ENCODE measurements at regions not wholly inside any gene's neighbourhood (a gene's known extent, or its start where the extent isn't known, plus 50 kb on each side); places are given as distances from the start of the nearest gene placed in this dataset.

- Histone ChIP-seq H3K36me3 (ENCODE audit: insufficient read depth, low read length) (no peaks in the 10 kb centered on the region), H3K9ac (ENCODE audit: low read depth, low read length) (no peak overlapping the region), H3K9me3 (ENCODE audit: control insufficient read depth, insufficient read depth, low read length) (no peaks in the 10 kb centered on the region), H3K4me1 (ENCODE audit: insufficient read depth, low read length) (no peaks in the 10 kb centered on the region)
Measured at GRCh38 chr7:110205899-110206298, 885.0 kb upstream of the LRRN3 start.

- Histone ChIP-seq H3K36me3 (ENCODE audit: insufficient read depth, low read length) (no peaks in the 10 kb centered on the region), H3K9me3 (ENCODE audit: control insufficient read depth, insufficient read depth, low read length) (no peaks in the 10 kb centered on the region), H3K4me1 (ENCODE audit: insufficient read depth, low read length) (no peaks in the 10 kb centered on the region), H3K9ac (ENCODE audit: low read depth, low read length) (no peak overlapping the region)
Measured at GRCh38 chr7:110209884-110210283, 881.0 kb upstream of the LRRN3 start.

- no peaks in the 10 kb centered on the region for H3K4me1 ChIP-seq (ENCODE audit: insufficient read depth, low read length)
- no peaks in the 10 kb centered on the region for H3K9me3 ChIP-seq (ENCODE audit: control insufficient read depth, insufficient read depth, low read length)
- H3K9ac ChIP-seq (ENCODE audit: low read depth, low read length), result no peak overlapping the region
- H3K36me3 ChIP-seq (ENCODE audit: insufficient read depth, low read length), result no peaks in the 10 kb centered on the region
Measured at GRCh38 chr7:110210941-110211608, 879.9 kb upstream of the LRRN3 start.

GRCh38 chr7:110224643-110225042, 866.3 kb upstream of the LRRN3 start:
- Histone ChIP-seq H3K9me3 (ENCODE audit: control insufficient read depth, insufficient read depth, low read length) (no peaks in the 10 kb centered on the region), H3K9ac (ENCODE audit: low read depth, low read length) (no peak overlapping the region), H3K36me3 (ENCODE audit: insufficient read depth, low read length) (no peaks in the 10 kb centered on the region), H3K4me1 (ENCODE audit: insufficient read depth, low read length) (no peaks in the 10 kb centered on the region)

- no peaks in the 10 kb centered on the region for H3K9me3 ChIP-seq (ENCODE audit: control insufficient read depth, insufficient read depth, low read length)
- H3K36me3 ChIP-seq (ENCODE audit: insufficient read depth, low read length), result no peaks in the 10 kb centered on the region
- no peak overlapping the region for H3K9ac ChIP-seq (ENCODE audit: low read depth, low read length)
- no peaks in the 10 kb centered on the region for H3K4me1 ChIP-seq (ENCODE audit: insufficient read depth, low read length)
Measured at GRCh38 chr7:110246118-110246517, 844.8 kb upstream of the LRRN3 start.

- Histone ChIP-seq H3K9me3 (ENCODE audit: control insufficient read depth, insufficient read depth, low read length) (no peaks in the 10 kb centered on the region), H3K9ac (ENCODE audit: low read depth, low read length) (no peak overlapping the region), H3K36me3 (ENCODE audit: insufficient read depth, low read length) (no peaks in the 10 kb centered on the region), H3K4me1 (ENCODE audit: insufficient read depth, low read length) (no peaks in the 10 kb centered on the region)
Measured at GRCh38 chr7:110253093-110253492, 837.8 kb upstream of the LRRN3 start.

GRCh38 chr7:110257673-110258072, 833.3 kb upstream of the LRRN3 start:
- Histone ChIP-seq H3K9me3 (ENCODE audit: control insufficient read depth, insufficient read depth, low read length) (no peaks in the 10 kb centered on the region), H3K36me3 (ENCODE audit: insufficient read depth, low read length) (no peaks in the 10 kb centered on the region), H3K4me1 (ENCODE audit: insufficient read depth, low read length) (no peaks in the 10 kb centered on the region), H3K9ac (ENCODE audit: low read depth, low read length) (no peak overlapping the region)

GRCh38 chr7:110262251-110262650, 828.7 kb upstream of the LRRN3 start:
- H3K9ac ChIP-seq (ENCODE audit: low read depth, low read length), result no peak overlapping the region
- H3K9me3 ChIP-seq (ENCODE audit: control insufficient read depth, insufficient read depth, low read length), result no peaks in the 10 kb centered on the region
- H3K4me1 ChIP-seq (ENCODE audit: insufficient read depth, low read length), result no peaks in the 10 kb centered on the region
- H3K36me3 ChIP-seq (ENCODE audit: insufficient read depth, low read length), result no peaks in the 10 kb centered on the region

GRCh38 chr7:110264288-110264687, 826.6 kb upstream of the LRRN3 start:
- Histone ChIP-seq H3K4me1 (ENCODE audit: insufficient read depth, low read length) (no peaks in the 10 kb centered on the region), H3K9ac (ENCODE audit: low read depth, low read length) (no peak overlapping the region), H3K36me3 (ENCODE audit: insufficient read depth, low read length) (no peaks in the 10 kb centered on the region), H3K9me3 (ENCODE audit: control insufficient read depth, insufficient read depth, low read length) (no peaks in the 10 kb centered on the region)

- no peak overlapping the region for H3K9ac ChIP-seq (ENCODE audit: low read depth, low read length)
- H3K9me3 ChIP-seq (ENCODE audit: control insufficient read depth, insufficient read depth, low read length), result no peaks in the 10 kb centered on the region
- H3K4me1 ChIP-seq (ENCODE audit: insufficient read depth, low read length), result no peaks in the 10 kb centered on the region
- no peaks in the 10 kb centered on the region for H3K36me3 ChIP-seq (ENCODE audit: insufficient read depth, low read length)
Measured at GRCh38 chr7:110281362-110281761, 809.6 kb upstream of the LRRN3 start.

- Histone ChIP-seq H3K9me3 (ENCODE audit: control insufficient read depth, insufficient read depth, low read length) (no peaks in the 10 kb centered on the region), H3K9ac (ENCODE audit: low read depth, low read length) (no peak overlapping the region), H3K4me1 (ENCODE audit: insufficient read depth, low read length) (no peaks in the 10 kb centered on the region), H3K36me3 (ENCODE audit: insufficient read depth, low read length) (no peaks in the 10 kb centered on the region)
Measured at GRCh38 chr7:110283056-110283455, 807.9 kb upstream of the LRRN3 start.

GRCh38 chr7:110291430-110291829, 799.5 kb upstream of the LRRN3 start:
- H3K4me1 ChIP-seq (ENCODE audit: insufficient read depth, low read length), result no peaks in the 10 kb centered on the region
- H3K9me3 ChIP-seq (ENCODE audit: control insufficient read depth, insufficient read depth, low read length), result no peaks in the 10 kb centered on the region
- H3K9ac ChIP-seq (ENCODE audit: low read depth, low read length), result no peak overlapping the region
- H3K36me3 ChIP-seq (ENCODE audit: insufficient read depth, low read length), result no peaks in the 10 kb centered on the region

GRCh38 chr7:110296321-110296720, 794.6 kb upstream of the LRRN3 start:
- H3K4me1 ChIP-seq (ENCODE audit: insufficient read depth, low read length), result no peaks in the 10 kb centered on the region
- H3K36me3 ChIP-seq (ENCODE audit: insufficient read depth, low read length), result no peaks in the 10 kb centered on the region
- peaks cover 4% of the 10 kb centered on the region; the same call in 1 of the 2 replicates for H3K9me3 ChIP-seq (ENCODE audit: control insufficient read depth, insufficient read depth, low read length)
- H3K9ac ChIP-seq (ENCODE audit: low read depth, low read length), result no peak overlapping the region

GRCh38 chr7:110307776-110308175, 783.2 kb upstream of the LRRN3 start:
- Histone ChIP-seq H3K4me1 (ENCODE audit: insufficient read depth, low read length) (no peaks in the 10 kb centered on the region; the same call in 1 of the 2 replicates), H3K9ac (ENCODE audit: low read depth, low read length) (no peak overlapping the region)

GRCh38 chr7:110308791-110309190, 782.1 kb upstream of the LRRN3 start:
- Histone ChIP-seq H3K9ac (ENCODE audit: low read depth, low read length) (no peak overlapping the region), H3K4me1 (ENCODE audit: insufficient read depth, low read length) (no peaks in the 10 kb centered on the region; the same call in 1 of the 2 replicates), H3K36me3 (ENCODE audit: insufficient read depth, low read length) (no peaks in the 10 kb centered on the region), H3K9me3 (ENCODE audit: control insufficient read depth, insufficient read depth, low read length) (peaks cover 15% of the 10 kb centered on the region)

More at GRCh38 chr7:110307776-110308175, 783.2 kb upstream of the LRRN3 start:
- Histone ChIP-seq H3K36me3 (ENCODE audit: insufficient read depth, low read length) (no peaks in the 10 kb centered on the region), H3K9me3 (ENCODE audit: control insufficient read depth, insufficient read depth, low read length) (peaks cover 15% of the 10 kb centered on the region)
